Peyer's patch (tissue), 4 donors: ENCODE measurements at regions not wholly inside any gene's neighbourhood (a gene's known extent, or its start where the extent isn't known, plus 50 kb on each side); places are given as distances from the start of the nearest gene placed in this dataset.

ENCODE experiments used
- DNase-seq, 3 donors: peaks; one replicate each; pipeline ENCODE4 v3.0.0-alpha.2; 2017 to 2019
- H3K27ac ChIP-seq, 4 donors: fragments of 200-600 bp; sonication (generic); one replicate each; pipeline ENCODE4 v1.5.1; 2016 to 2019
- H3K27me3 ChIP-seq, 2 donors: fragments of 200-600 bp; sonication (generic); one replicate each; pipeline ENCODE4 v1.5.1; 2019
- H3K36me3 ChIP-seq, 3 donors: fragments of 200-600 bp; sonication (generic); one replicate each; pipeline ENCODE4 v1.5.1; 2016 to 2019
- H3K4me1 ChIP-seq, 4 donors: fragments of 200-600 bp; sonication (generic); one replicate each; pipeline ENCODE4 v1.5.1; 2016 to 2019
- H3K4me3 ChIP-seq, 4 donors: fragments of 200-600 bp; sonication (generic); 1 replicate in 3 of 4; 2 replicates in 1 of 4; pipeline ENCODE4 v1.5.1; 2016 to 2019; ENCODE audit warnings: mild to moderate bottlenecking in 1 of 4
- H3K9me3 ChIP-seq, 4 donors: fragments of 200-600 bp; sonication (generic); one replicate each; pipeline ENCODE4 v1.5.1; 2016 to 2019; ENCODE audit warnings: mild to moderate bottlenecking in 1 of 4
- POLR2A ChIP-seq, 2 donors: fragments of 450-650 bp; IDR thresholded peaks; one replicate each; pipeline ENCODE4 v1.5.1; 2017; ENCODE audit warnings: antibody characterized with exemption in 2 of 2, mild to moderate bottlenecking in 2 of 2, moderate library complexity in 2 of 2
- TF ChIP-seq, protein P1 (sequence below), 6 experiments: fragments of 450-650 bp in 4 of 6; fragments of 200-600 bp in 2 of 6; sonication (generic) in 1 of 6; IDR thresholded peaks; one replicate each; pipeline ENCODE4 v1.5.1; 2017 to 2019; ENCODE audit warnings: antibody characterized with exemption in 6 of 6, mild to moderate bottlenecking in 3 of 6, moderate library complexity in 1 of 6

DNA sequence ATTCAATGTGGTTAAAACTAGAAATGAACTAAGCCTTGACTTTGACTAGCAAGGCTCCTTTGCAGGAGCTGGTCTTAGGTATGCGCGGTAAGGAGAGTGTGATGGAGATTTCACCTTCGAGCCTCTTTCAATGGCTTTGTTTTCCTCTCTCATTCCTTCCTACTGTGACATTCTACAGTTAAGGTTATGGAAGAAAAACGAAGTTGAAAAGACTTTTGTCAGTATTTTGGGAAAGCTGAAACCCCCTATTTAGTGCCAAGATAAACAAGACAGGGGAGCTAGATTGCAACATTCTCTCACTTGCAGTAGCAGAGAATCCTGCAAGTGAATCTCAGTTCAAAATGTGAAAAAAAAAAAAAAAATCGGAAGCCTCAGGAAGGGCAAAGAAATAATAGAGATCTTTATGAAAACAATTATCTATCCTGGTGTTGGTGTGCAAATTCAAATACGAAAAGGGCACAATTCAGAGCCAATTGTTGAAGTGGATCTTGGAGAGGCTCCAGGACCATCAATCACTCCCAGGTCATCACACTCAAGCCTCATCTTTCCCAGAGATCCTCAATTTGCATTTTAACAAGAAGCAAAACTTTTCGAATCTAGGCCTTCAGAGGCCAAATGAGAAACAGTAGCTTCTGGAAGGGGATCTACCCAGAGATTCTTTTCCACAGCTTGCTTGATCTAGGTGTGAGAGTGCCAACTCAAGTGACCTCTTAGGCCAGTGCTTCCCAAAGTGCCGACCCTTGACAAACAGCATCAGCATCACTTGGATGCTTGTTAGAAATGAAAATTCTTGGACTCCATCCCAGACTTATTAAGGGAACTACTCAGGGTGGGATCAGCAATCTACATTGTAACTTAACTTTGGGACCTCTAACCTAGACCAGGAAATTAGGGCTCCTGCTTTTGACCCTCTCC, 163.8 kb downstream of the INHBA start:
- H3K9me3 ChIP-seq: no peaks in the 10 kb centered on the region
- no peak for DNase-seq

DNA sequence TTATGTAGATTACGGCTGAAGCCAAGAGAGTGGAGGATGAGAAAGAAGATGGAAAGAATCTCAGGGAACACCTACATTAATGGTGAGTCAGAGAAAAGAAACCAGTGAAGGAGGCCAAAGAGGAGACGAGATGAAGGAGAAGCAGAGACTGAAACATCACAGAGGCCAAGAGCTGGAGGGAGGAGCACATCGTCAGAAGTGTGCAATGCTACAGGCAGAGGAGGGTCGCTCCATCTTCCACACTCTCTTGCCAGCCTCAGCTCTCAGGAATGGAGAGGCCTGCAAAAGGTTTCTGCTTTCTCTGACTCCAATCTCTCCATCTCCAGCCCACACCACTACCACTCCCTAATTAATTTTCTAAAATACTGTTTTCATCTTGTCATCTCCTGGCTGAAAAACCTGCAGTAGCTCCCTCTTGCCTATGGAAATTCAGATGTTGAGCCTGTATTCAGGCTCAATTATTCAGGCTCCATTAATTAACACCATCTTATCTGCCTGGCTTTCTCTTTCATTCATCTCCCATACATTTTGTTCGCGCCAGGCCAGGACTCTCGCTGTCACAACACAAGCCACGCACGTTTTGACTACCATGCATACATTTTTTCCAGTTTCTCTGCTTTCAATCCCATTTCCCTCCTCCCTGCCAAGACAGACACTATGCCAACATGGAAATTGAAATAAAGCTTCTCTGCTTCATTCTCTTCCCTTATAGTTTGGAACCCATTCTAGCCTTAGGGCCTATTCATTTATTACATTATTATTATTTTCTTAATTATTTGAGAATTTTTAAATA, 165.8 kb downstream of the INHBA start:
- no peaks in the 10 kb centered on the region for H3K27me3 ChIP-seq
- no peak for DNase-seq
- TF ChIP-seq, protein P1, sequence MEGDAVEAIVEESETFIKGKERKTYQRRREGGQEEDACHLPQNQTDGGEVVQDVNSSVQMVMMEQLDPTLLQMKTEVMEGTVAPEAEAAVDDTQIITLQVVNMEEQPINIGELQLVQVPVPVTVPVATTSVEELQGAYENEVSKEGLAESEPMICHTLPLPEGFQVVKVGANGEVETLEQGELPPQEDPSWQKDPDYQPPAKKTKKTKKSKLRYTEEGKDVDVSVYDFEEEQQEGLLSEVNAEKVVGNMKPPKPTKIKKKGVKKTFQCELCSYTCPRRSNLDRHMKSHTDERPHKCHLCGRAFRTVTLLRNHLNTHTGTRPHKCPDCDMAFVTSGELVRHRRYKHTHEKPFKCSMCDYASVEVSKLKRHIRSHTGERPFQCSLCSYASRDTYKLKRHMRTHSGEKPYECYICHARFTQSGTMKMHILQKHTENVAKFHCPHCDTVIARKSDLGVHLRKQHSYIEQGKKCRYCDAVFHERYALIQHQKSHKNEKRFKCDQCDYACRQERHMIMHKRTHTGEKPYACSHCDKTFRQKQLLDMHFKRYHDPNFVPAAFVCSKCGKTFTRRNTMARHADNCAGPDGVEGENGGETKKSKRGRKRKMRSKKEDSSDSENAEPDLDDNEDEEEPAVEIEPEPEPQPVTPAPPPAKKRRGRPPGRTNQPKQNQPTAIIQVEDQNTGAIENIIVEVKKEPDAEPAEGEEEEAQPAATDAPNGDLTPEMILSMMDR (IDR thresholded peaks at IDR 0.05): no peak
- TF ChIP-seq POLR2A (IDR thresholded peaks at IDR 0.05): no peak
- H3K36me3 ChIP-seq: no peaks in the 10 kb centered on the region
- no peak overlapping the region for H3K4me3 ChIP-seq
- H3K27ac ChIP-seq: no peak overlapping the region
- H3K4me1 ChIP-seq: no peaks in the 10 kb centered on the region
- H3K9me3 ChIP-seq: no peaks in the 10 kb centered on the region

More for the DNA sequence above, 163.8 kb downstream of the INHBA start:
- no peak overlapping the region for H3K4me3 ChIP-seq
- H3K36me3 ChIP-seq: no peaks in the 10 kb centered on the region
- H3K27me3 ChIP-seq: no peaks in the 10 kb centered on the region
- TF ChIP-seq, protein P1 (IDR thresholded peaks at IDR 0.05): no peak
- no peak for TF ChIP-seq POLR2A (IDR thresholded peaks at IDR 0.05)
- H3K4me1 ChIP-seq: no peaks in the 10 kb centered on the region
- H3K27ac ChIP-seq: no peak overlapping the region

DNA sequence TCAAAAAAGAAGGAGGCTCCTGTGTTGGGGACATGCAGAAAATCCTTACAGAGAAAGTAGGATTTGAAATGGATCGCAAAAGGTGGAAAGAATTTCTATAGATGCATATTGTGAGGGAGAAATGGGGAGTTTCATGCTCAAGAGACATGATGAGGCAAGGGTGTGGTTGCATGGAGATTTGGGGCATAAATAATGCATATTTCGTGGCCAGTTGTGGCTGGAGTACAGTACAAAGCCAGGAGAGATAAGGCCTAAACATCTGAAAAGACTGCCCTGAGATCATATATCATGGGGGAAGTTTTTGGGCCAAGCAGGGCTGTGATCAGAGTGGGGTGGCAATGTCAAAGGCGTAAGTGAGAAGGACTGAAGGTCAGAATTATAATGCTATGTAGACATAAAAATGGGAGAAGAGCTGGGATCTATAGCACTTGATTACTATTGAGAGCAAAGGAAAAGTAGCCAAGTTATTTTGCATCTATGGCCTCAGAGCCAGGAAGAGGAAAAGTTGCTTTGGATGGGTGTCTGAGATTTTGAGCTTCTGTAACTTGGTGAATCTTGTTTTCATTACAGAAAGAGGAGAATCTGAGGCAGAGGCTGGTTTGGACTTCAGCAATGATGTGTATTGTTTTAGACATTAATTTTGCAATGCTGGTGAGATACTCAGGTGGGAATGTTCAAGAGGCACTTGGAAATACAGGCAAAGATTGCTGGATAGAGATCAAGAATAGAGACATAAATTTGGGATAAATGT, 166.6 kb downstream of the INHBA start:
- no peak overlapping the region for H3K27ac ChIP-seq
- TF ChIP-seq, protein P1 (IDR thresholded peaks at IDR 0.05): no peak
- TF ChIP-seq POLR2A (IDR thresholded peaks at IDR 0.05): no peak
- no peaks in the 10 kb centered on the region for H3K4me1 ChIP-seq
- DNase-seq: no peak
- no peak overlapping the region for H3K4me3 ChIP-seq
- no peaks in the 10 kb centered on the region for H3K9me3 ChIP-seq
- no peaks in the 10 kb centered on the region for H3K36me3 ChIP-seq
- no peaks in the 10 kb centered on the region for H3K27me3 ChIP-seq

DNA sequence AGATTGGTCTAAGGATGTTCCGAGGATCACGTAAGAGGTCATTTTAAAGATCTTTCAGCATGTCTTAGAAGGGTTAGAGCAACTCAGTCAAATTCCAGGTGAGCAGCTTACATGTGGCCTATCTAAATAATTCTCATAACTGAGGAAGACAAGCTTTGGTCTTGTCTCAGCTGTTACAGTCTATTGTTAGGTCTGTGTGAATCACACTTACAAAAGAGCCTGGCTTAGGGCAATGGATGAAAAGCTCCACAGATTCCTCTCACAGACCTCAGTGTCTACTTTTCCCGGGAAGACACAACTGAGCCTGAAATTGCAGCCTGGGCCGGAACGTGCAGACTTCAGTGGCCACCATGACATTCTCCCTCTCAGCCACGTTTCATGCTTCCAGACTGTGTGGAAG, 173.1 kb downstream of the INHBA start:
- Histone ChIP-seq H3K4me1 (no peaks in the 10 kb centered on the region), H3K36me3 (no peaks in the 10 kb centered on the region), H3K27me3 (no peaks in the 10 kb centered on the region), H3K9me3 (no peaks in the 10 kb centered on the region), H3K27ac (no peak overlapping the region), H3K4me3 (no peak overlapping the region)
- no peak for DNase-seq
- TF ChIP-seq POLR2A (IDR thresholded peaks at IDR 0.05): no peak
- TF ChIP-seq, protein P1 (IDR thresholded peaks at IDR 0.05): no peak

DNA sequence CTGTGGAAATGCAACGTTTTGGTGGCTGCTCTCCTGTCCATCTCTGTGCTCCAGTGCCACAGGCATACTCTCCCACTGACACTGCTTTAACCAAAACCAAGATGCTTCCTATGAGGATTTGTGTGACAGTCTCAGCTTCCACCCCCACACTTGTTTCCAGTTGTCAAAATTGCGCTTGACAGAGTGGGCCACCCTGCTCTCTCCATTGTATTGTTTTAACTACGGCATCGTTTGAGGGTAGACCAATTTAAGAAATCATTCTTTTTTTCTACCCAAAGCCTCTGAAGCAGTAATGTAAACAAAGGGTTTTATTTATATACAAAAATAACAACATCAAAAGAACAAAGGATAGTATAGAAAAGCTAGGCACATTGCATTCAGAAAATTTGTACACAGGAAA, 178.0 kb downstream of the INHBA start:
- Histone ChIP-seq H3K27me3 (no peaks in the 10 kb centered on the region), H3K4me1 (no peaks in the 10 kb centered on the region)

More for the DNA sequence above, 178.0 kb downstream of the INHBA start:
- Histone ChIP-seq H3K9me3 (peaks cover 0 to 5% (median 2%) of the 10 kb centered on the region in 4 donors), H3K4me3 (no peak overlapping the region), H3K36me3 (no peaks in the 10 kb centered on the region), H3K27ac (no peak overlapping the region)
- no peak for TF ChIP-seq POLR2A (IDR thresholded peaks at IDR 0.05)
- TF ChIP-seq, protein P1 (IDR thresholded peaks at IDR 0.05): no peak
- no peak for DNase-seq
